ENCODE measurements at regions not wholly inside any gene's neighbourhood (a gene's known extent, or its start where the extent isn't known, plus 50 kb on each side); places are given as distances from the start of the nearest gene placed in this dataset.

- no peak for DNase-seq
These were observed 513.6 kb downstream of the FAT4 start for GRCh38 chr4:125828346-125828745.

GRCh38 chr4:125832161-125832560, 517.4 kb downstream of the FAT4 start:
- peak; percentile 17 for DNase-seq

GRCh38 chr4:125836597-125837195, 521.9 kb downstream of the FAT4 start:
- no peak for DNase-seq

DNA sequence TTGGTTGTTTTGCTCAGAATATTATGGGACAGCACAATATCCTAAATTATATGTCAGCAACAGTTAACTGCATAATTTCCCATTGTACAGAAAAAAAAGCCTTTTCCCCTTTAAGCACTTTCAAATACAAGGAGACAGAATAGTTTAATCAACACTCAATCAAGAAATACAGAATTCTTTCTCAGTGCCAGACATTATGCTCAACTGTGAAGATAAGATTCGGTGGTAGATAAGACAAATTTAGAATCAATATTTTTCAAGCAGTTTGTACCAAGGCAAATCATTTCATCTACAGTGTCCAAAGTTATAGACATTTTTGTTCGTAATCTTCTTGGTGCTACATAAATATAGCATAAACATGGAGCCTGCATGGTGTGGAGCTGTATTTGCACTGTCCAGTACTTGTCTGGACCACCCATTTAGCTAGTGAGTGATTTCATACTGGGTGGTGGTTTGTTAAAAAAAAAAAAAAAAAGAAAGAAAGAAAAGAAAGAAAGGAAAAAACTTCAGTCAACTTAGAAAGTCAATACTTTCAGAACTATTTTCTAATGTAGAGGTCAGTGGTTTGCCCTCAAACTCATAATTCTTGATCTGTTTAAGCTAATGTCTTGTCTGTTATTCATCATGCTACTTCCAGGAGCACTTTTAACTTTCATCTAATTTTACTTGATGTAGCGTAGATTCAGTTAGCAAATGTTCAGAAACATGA, 522.9 kb downstream of the FAT4 start:
- DNase-seq: no peak

- no peak for DNase-seq
These were observed 523.4 kb downstream of the FAT4 start for GRCh38 chr4:125838202-125838601.

GRCh38 chr4:125838924-125839323, 524.2 kb downstream of the FAT4 start:
- DNase-seq: peak; percentile 14

GRCh38 chr4:125843947-125844346, 529.2 kb downstream of the FAT4 start:
- no peak for DNase-seq

DNA sequence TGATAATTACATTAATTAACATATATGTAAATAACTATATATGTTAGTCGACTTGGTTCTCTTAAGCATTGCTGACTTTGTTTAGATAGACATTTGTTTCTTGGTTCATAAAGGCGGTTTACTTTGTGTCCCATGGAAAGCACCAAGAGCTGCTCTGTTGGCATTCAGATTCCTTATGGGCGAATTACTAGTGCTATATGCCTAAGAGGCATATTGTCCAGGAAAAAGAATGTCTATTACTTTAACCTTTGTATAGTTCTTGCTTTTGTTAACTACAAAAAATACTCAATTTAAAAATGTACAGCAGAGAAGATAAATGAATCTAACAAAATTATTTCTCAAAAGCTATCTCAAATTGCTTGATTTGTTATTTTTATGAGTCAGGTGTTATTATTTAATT, 532.8 kb downstream of the FAT4 start:
- DNase-seq: no peak

DNA sequence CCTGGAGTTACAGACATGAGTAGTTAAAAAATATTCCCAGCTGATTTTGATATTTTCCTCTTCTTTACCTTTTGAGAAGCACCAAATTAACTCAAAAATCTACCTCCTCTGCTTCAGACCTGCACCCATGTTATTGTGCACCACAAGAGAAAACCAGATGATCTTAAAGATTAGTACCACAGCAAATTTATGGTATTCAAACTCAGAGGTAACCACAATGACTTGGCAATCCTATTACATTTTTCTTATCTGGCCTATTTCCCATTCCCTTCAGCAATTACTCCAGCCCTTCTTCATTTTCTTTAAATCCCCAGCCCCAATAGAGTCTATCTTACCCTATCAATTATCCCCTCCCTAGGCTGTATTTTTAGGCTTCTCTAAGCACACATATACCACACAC, 535.1 kb downstream of the FAT4 start:
- DNase-seq: peak; percentile 79

DNA sequence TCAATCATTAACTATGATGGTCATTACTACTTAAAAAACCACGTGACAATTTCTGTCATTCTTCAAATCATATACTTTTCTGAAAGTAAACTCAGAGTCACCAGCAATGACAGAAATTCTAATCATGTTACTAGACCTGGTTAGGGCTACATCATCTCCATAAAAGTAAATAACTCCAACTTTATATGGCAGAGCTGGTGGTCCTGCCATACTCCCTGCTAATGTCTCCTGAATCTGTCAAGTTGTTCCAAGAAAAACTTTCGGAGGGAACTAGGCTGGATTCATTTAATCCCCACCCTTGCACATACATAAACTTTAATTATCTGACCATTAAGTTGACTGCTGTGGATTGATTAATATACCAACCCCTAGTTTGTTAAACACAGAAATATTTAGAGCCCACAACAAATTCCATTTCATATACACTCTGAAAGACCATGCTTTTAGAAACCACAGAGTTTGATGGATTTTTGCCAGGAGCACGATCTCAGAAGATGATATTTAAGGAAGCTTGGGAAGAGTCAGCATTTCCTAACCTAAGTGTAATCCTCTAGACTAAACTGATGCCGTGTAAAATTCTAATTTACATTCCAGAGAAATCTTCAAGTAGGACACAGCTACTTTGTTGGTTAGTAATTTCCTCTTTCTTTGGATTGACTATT, 577.0 kb downstream of the FAT4 start:
- DNase-seq: peak; percentile 100

- DNase-seq: no peak
These were observed 590.0 kb downstream of the FAT4 start for GRCh38 chr4:125904802-125905201.

- no peak for DNase-seq
These were observed 596.3 kb downstream of the FAT4 start for GRCh38 chr4:125911058-125911457.

DNA sequence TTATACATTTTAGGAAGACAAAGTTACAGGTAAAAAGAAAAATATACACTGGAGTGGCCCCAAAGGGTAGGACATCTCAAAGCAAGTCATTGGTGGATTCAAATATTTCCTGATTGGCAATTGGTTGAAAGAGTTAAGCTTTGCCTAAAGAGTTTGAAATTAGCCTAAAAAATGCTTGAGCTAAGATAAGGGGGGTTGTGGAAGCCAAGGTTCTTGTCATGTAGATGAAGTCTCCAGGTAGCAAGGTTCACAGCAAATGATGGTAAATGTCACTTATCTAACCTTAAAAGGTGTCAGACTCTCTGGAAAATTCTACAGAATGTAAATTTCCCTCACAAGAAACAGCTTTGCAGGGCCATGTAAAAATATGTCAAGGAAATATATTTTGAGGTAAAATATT, 596.7 kb downstream of the FAT4 start:
- DNase-seq: no peak

DNA sequence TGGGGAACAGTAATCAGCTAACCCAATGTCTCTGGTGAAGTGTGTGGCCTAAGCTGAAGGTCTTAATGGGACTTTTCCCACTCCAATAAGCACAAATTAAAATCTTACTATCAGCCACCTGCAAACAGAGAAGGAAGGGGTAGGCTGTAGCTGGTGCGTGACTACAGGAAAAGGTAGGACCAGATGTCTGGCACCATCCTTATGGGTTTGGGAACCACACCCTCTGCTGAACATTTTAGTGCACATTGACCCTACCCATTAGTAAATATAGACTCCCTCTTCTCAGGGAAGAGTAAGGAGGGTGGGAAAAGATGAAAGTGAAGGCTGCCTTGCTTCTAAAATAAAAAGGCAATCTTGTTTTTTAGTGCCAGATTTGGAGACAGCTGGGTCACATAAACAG, 602.8 kb downstream of the FAT4 start:
- no peak for DNase-seq

GRCh38 chr4:125928652-125929051, 613.9 kb downstream of the FAT4 start:
- no peak for DNase-seq

DNA sequence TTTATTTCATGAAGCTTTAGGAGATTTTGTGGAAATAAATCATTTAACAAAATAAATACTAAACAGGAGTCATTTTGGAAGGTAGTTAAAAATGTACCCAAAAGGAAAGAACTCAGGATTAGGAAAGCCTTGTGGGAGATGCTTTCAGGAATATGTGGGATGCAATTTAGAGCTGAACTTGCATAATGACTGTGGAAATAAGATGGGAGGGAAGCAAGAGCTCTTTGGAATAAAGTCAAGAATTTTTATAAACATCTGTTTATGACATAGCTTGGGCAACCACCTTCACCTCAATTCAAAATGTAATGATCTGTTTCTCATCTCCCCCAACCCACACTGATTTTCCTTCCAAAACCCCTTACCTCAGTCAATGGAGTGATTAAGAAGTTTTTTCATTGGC, 623.8 kb downstream of the FAT4 start:
- DNase-seq: no peak

DNA sequence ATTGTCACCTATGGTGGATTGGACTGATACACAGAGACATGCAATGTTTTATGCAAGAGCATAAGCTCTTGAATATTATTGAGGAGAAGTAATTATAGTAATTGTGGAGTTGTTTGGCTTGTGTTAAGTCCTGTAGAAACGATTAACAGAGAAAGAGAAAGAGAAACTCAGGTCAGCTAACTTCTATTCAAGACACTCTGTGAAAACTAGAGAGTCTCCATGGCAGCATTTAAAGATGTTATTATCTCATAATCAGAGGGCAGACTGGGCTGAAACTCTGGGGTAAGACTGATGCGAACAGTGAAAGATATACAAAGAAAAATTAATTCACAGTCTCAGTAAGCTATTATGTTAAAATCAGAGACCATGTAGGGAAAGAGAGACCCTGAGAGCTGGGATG, 625.7 kb downstream of the FAT4 start:
- no peak for DNase-seq

- no peak for DNase-seq
These were observed 630.2 kb downstream of the FAT4 start for GRCh38 chr4:125944966-125945365.

GRCh38 chr4:125948021-125948420, 633.3 kb downstream of the FAT4 start:
- DNase-seq: no peak

DNA sequence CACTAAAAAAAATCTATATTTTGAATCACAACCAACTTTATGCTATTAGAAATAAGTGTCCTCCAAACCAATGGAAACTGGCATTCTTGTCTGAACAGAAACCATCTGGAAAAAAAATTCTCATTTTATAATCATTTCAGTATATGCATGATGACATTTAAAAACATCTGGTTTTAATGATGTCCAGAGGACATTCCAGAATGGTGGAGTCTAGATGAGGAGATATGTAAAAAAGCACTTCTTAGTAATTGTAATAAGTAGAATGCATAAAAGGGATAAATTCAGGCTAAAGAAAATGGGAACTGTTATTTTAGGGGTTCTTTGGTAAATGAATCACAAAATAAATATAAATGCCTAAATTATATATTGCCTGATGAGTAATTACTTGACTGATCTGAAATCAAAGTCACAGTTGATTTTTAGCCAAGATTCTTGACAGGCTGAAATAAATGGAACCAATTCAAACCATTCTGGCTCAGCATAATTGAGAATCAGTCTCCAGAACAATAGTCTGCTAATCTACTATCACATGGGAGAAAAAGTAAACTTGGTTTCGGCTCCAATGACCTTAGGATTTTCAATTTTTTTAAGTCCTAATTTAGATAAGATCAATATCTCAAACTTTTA, 636.6 kb downstream of the FAT4 start:
- DNase-seq: peak; percentile 84

DNA sequence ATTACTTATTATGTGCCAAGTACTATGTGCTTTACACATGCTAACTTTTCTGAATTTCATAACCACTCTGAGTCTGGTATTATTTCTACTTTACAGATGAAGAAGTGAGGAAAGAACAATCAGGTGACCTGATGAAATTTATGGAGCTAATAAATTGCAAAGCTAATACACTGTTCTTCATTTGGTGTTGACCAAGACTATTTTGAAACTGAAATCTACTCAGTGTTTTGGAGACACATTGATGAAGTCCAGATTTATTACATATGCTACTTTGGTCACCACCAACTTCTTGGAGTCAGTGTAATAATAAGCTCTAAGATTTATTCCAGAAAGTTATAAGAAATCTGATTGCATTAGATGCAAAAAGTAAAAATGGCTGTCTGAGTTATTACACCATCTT, 637.9 kb downstream of the FAT4 start:
- no peak for DNase-seq

DNA sequence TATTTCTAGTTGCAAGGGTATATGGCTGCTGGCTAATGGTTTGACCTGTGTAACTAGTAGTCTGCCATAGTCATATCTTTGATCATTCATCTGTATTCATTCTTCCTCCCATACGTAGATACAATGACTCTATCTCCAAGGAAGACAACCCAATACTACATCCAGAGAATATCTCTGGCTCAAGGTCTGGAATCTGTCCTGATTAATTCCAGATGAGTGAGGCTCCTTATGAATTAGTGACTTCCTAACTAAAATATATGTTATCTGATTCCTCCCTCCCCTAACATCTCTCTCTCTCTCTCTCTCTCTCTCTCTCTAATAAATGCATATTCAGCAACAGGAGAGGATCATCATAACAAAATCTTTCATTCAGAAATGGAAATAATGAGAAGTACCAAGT, 641.5 kb downstream of the FAT4 start:
- DNase-seq: peak; percentile 53

DNA sequence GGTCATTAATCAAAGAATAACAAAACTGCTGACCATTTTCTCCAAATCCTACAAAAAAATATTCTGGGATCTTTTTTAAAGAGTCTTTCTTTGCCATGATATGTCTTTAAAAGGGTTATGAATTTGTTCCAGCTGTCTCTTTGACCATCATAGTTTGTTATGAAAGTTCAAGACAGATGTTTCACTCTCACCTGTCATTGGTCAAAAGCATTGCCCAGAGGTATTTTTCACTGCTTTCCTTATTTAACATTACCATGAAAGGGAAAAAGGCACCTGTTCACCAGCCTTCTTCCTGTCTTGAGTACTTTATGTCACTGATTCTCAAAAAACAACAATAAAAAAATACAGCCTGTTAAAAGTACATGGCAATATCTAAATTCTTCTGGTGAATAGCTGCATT, 643.8 kb downstream of the FAT4 start:
- DNase-seq: no peak

GRCh38 chr4:125961626-125962025, 646.9 kb downstream of the FAT4 start:
- no peak for DNase-seq

Measured in fibroblast of skin of right biceps (primary cell).